PC-9 (cell line): ENCODE measurements at regions not wholly inside any gene's neighbourhood (a gene's known extent, or its start where the extent isn't known, plus 50 kb on each side); places are given as distances from the start of the nearest gene placed in this dataset.

ENCODE experiments used
- CTCF ChIP-seq: fragments of 200-600 bp; sonication (generic); conservative IDR thresholded peaks from 2 replicates; pipeline ENCODE4 v1.6.1; 2017; ENCODE audit warnings: mixed run types, antibody characterized with exemption, mild to moderate bottlenecking, moderate library complexity
- EZH2 ChIP-seq: fragments of 200-600 bp; sonication (generic); IDR thresholded peaks from 2 replicates; pipeline ENCODE4 v1.8.0; 2017; ENCODE audit warnings: antibody characterized with exemption, low read depth

GRCh38 chr12:58583940-58584339, 336.4 kb downstream of the LRIG3 start:
- TF ChIP-seq CTCF (no peak), EZH2 (no peak)
